GM13977 (cell line): ENCODE measurements at regions not wholly inside any gene's neighbourhood (a gene's known extent, or its start where the extent isn't known, plus 50 kb on each side); places are given as distances from the start of the nearest gene placed in this dataset.
"Not testable (repeated sequence)": the region's sequence is repeated elsewhere in the genome, so short reads cannot be mapped to it uniquely, and the experiment has no call there.

ENCODE experiments used
- DNase-seq: peaks from one replicate; pipeline ENCODE4 v3.0.0; 2012; ENCODE audit warnings: low spot score
- CTCF ChIP-seq: IDR thresholded peaks from 2 replicates; pipeline ENCODE4 v1.5.1; 2012; ENCODE audit warnings: mild to moderate bottlenecking, control low read depth; ENCODE audit not compliant: insufficient read depth; ENCODE audit errors: extremely low read depth, missing control alignments
- in situ Hi-C: fragments of 300-500 bp; cut with MboI; formaldehyde crosslinking; loops from one replicate; pipeline ENCODE4 v1.12.0; 2022; ENCODE audit warnings: low sequenced_read_pairs, low pct_unique_long_range_greater_than_20kb, mixed read lengths, inconsistent platforms; ENCODE audit not compliant: unreplicated experiment

- in situ Hi-C loops: no loop called here
- no peak for DNase-seq
- no peak for TF ChIP-seq CTCF
Measured at GRCh38 chr3:150275941-150276340, 132.2 kb upstream of the TSC22D2 start.

- no peak for TF ChIP-seq CTCF
- in situ Hi-C loops: no loop called here
- DNase-seq: no peak
Measured at GRCh38 chr3:150274372-150274771, 133.7 kb upstream of the TSC22D2 start.

GRCh38 chr3:150273396-150273795 lies 134.7 kb upstream of the TSC22D2 start:
- in situ Hi-C loops: no loop called here
- no peak for TF ChIP-seq CTCF
- no peak for DNase-seq

- TF ChIP-seq CTCF: no peak
- no peak for DNase-seq
- in situ Hi-C loops: no loop called here
Measured at GRCh38 chr3:150271591-150271960, 136.5 kb upstream of the TSC22D2 start.

- no peak for TF ChIP-seq CTCF
- in situ Hi-C loops: no loop called here
- no peak for DNase-seq
Measured at GRCh38 chr3:150270883-150271590, 137.1 kb upstream of the TSC22D2 start.

GRCh38 chr3:150270444-150270843 lies 137.7 kb upstream of the TSC22D2 start:
- in situ Hi-C loops, DNase-seq: not testable (repeated sequence)

- no peak for DNase-seq
- in situ Hi-C loops: no loop called here
- no peak for TF ChIP-seq CTCF
Measured at GRCh38 chr3:150269526-150269925, 138.6 kb upstream of the TSC22D2 start.
